Fibroblast of peridontal ligament (primary cell): ENCODE measurements at regions not wholly inside any gene's neighbourhood (a gene's known extent, or its start where the extent isn't known, plus 50 kb on each side); places are given as distances from the start of the nearest gene placed in this dataset.
"Not testable (repeated sequence)": the region's sequence is repeated elsewhere in the genome, so short reads cannot be mapped to it uniquely, and the experiment has no call there.

Experiments used
- DNase-seq: peaks from one replicate; pipeline ENCODE4 v3.0.0-alpha.2; 2010; ENCODE audit errors: extremely low read depth

GRCh38 chr9:62874745-62875599, 1685.1 kb downstream of the SPATA31A7 start:
- not testable (repeated sequence) for DNase-seq

- DNase-seq: not testable (repeated sequence)
Measured at GRCh38 chr9:62877552-62877951, 1687.7 kb downstream of the SPATA31A7 start.

GRCh38 chr9:62877987-62878386, 1688.2 kb downstream of the SPATA31A7 start:
- DNase-seq: not testable (repeated sequence)

- not testable (repeated sequence) for DNase-seq
Measured at GRCh38 chr9:62880453-62880852, 1690.6 kb downstream of the SPATA31A7 start.

- not testable (repeated sequence) for DNase-seq
Measured at GRCh38 chr9:62880971-62881370, 1691.1 kb downstream of the SPATA31A7 start.

GRCh38 chr9:62881811-62882210, 1692.0 kb downstream of the SPATA31A7 start:
- DNase-seq: not testable (repeated sequence)

- DNase-seq: not testable (repeated sequence)
Measured at GRCh38 chr9:62882717-62883116, 1692.9 kb downstream of the SPATA31A7 start.

GRCh38 chr9:62896692-62897091, 1706.9 kb downstream of the SPATA31A7 start:
- DNase-seq: not testable (repeated sequence)

- peak; percentile 58 for DNase-seq
Measured at GRCh38 chr9:62897411-62898225, 1707.8 kb downstream of the SPATA31A7 start.

- not testable (repeated sequence) for DNase-seq
Measured at GRCh38 chr9:62899666-62900065, 1709.8 kb downstream of the SPATA31A7 start.

- DNase-seq: not testable (repeated sequence)
Measured at GRCh38 chr9:62904061-62904460, 1714.2 kb downstream of the SPATA31A7 start.

- DNase-seq: not testable (repeated sequence)
Measured at GRCh38 chr9:62905722-62906121, 1715.9 kb downstream of the SPATA31A7 start.

- not testable (repeated sequence) for DNase-seq
Measured at GRCh38 chr9:62907866-62908265, 1718.0 kb downstream of the SPATA31A7 start.

GRCh38 chr9:62908271-62908670, 1718.4 kb downstream of the SPATA31A7 start:
- DNase-seq: not testable (repeated sequence)

GRCh38 chr9:62909447-62909846, 1719.6 kb downstream of the SPATA31A7 start:
- DNase-seq: not testable (repeated sequence)

- not testable (repeated sequence) for DNase-seq
Measured at GRCh38 chr9:62912278-62912677, 1722.4 kb downstream of the SPATA31A7 start.

- not testable (repeated sequence) for DNase-seq
Measured at GRCh38 chr9:62915168-62915567, 1725.3 kb downstream of the SPATA31A7 start.

GRCh38 chr9:62915661-62916060, 1725.8 kb downstream of the SPATA31A7 start:
- DNase-seq: not testable (repeated sequence)

GRCh38 chr9:62918648-62919385, 1729.0 kb downstream of the SPATA31A7 start:
- not testable (repeated sequence) for DNase-seq

- DNase-seq: not testable (repeated sequence)
Measured at GRCh38 chr9:62931484-62931883, 1741.6 kb downstream of the SPATA31A7 start.

GRCh38 chr9:62952840-62953239, 1763.0 kb downstream of the SPATA31A7 start:
- not testable (repeated sequence) for DNase-seq
